HCT116 (cell line): ENCODE measurements at regions not wholly inside any gene's neighbourhood (a gene's known extent, or its start where the extent isn't known, plus 50 kb on each side); places are given as distances from the start of the nearest gene placed in this dataset.

Experiments
- ATAC-seq: fragments of 200-7000 bp; cut with Tn5 transposase; 2 replicates; pipeline ENCODE4 v1.9.1; 2020; ENCODE audit warnings: mild to moderate bottlenecking, moderate library complexity
- BruUV-seq: library from RNA; stranded (reverse); fragments of 400-500 nt; replicated peaks from 2 replicates; lab custom pipeline; 2021; lab: Mats Ljungman, UMichigan
- CTCF ChIA-PET: fragments of 300-600 bp; sonication (Branson Sonifier 250); formaldehyde crosslinking; loops from one replicate; lab custom pipeline; 2021; ENCODE audit warnings: antibody characterized with exemption; lab: Charles Lee
- POLR2A ChIA-PET: fragments of 300-600, 350-600 bp; sonication (Branson Sonifier 250); formaldehyde crosslinking; loops from one replicate; lab custom pipeline; 2021; ENCODE audit warnings: antibody characterized with exemption; lab: Charles Lee
- RAD21 ChIA-PET, 2 experiments: fragments of 300-600 bp; sonication (Branson Sonifier 250); formaldehyde crosslinking; loops; one replicate each; lab custom pipeline; 2023; ENCODE audit warnings: low total read pairs in 2 of 2; ENCODE audit not compliant: uncharacterized antibody in 2 of 2, unreplicated experiment in 2 of 2, low non-redundant PET in 1 of 2; lab: Charles Lee
- DNase-seq: peaks from one replicate; pipeline ENCODE4 v3.0.0-alpha.2; 2010; ENCODE audit warnings: low read depth, low spot score
- H2AFZ ChIP-seq: fragments of 200-600 bp; shearing (Covaris generic), sonication (generic); 2 replicates; pipeline ENCODE4 v1.6.1; 2017; ENCODE audit warnings: low read depth, mixed run types, mixed read lengths, antibody characterized with exemption, low read length; ENCODE audit not compliant: poor library complexity, severe bottlenecking
- H3K27ac ChIP-seq: 2 replicates; pipeline ENCODE4 v1.5.1; 2012; ENCODE audit warnings: low read depth, low read length
- H3K27me3 ChIP-seq: fragments of 200-600 bp; sonication (generic); 2 replicates; pipeline ENCODE4 v1.6.1; 2016; ENCODE audit warnings: mixed run types, low read length, mixed read lengths; ENCODE audit not compliant: insufficient read depth
- H3K36me3 ChIP-seq, 2 experiments: fragments of 200-500 bp in 1 of 2; fragments of 200-600 bp in 1 of 2; sonication (Bioruptor generic) in 1 of 2; sonication (generic) in 1 of 2; 2 replicates each; pipeline versions ENCODE4 v1.5.1 to v1.6.1; 2014 to 2016; ENCODE audit warnings: low read length in 2 of 2, inconsistent platforms in 1 of 2, mixed read lengths in 1 of 2, mixed run types in 1 of 2; ENCODE audit not compliant: insufficient read depth in 2 of 2, control insufficient read depth in 1 of 2
- H3K4me1 ChIP-seq, 2 experiments: fragments of 200-600 bp in 1 of 2; sonication (generic) in 1 of 2; 2 replicates each; pipeline versions ENCODE4 v1.5.1 to v1.6.1; 2012 to 2017; ENCODE audit warnings: low read length in 2 of 2, inconsistent platforms in 1 of 2, mild to moderate bottlenecking in 1 of 2, mixed read lengths in 1 of 2, mixed run types in 1 of 2, moderate library complexity in 1 of 2; ENCODE audit not compliant: insufficient read depth in 2 of 2, control insufficient read depth in 1 of 2
- H3K4me2 ChIP-seq: fragments of 200-600 bp; sonication (generic); 2 replicates; pipeline ENCODE4 v1.6.1; 2017; ENCODE audit warnings: mixed run types, low read length, mixed read lengths
- H3K4me3 ChIP-seq, 2 experiments: fragments of 200-600 bp in 1 of 2; sonication (generic) in 1 of 2; replicated peaks in 1 of 2; 2 replicates each; pipeline ENCODE4 v1.5.1; 2011 to 2016; ENCODE audit warnings: low read length in 2 of 2, control low read depth in 1 of 2, low read depth in 1 of 2, mild to moderate bottlenecking in 1 of 2, mixed read lengths in 1 of 2, mixed run types in 1 of 2
- H3K79me2 ChIP-seq: fragments of 200-600 bp; sonication (generic); 2 replicates; pipeline ENCODE4 v1.6.1; 2017; ENCODE audit warnings: mild to moderate bottlenecking, mixed run types, low read length, moderate library complexity, mixed read lengths; ENCODE audit not compliant: insufficient read depth
- H3K9ac ChIP-seq: fragments of 200-600 bp; sonication (generic); 2 replicates; pipeline ENCODE4 v1.6.1; 2016; ENCODE audit warnings: low read length, mixed read lengths
- H3K9me2 ChIP-seq: fragments of 200-600 bp; sonication (generic), shearing (Covaris generic); 2 replicates; pipeline ENCODE4 v1.6.1; 2017; ENCODE audit warnings: mixed run types, mild to moderate bottlenecking, moderate library complexity; ENCODE audit not compliant: insufficient read depth
- H3K9me3 ChIP-seq, 2 experiments: fragments of 200-500 bp in 1 of 2; fragments of 200-600 bp in 1 of 2; sonication (Bioruptor generic) in 1 of 2; sonication (generic) in 1 of 2; 2 replicates each; pipeline ENCODE4 v1.6.1; 2014 to 2017; ENCODE audit warnings: low read length in 2 of 2, mixed read lengths in 2 of 2, inconsistent platforms in 1 of 2, low read depth in 1 of 2, mild to moderate bottlenecking in 1 of 2, mixed run types in 1 of 2, moderate library complexity in 1 of 2; ENCODE audit not compliant: control insufficient read depth in 1 of 2, insufficient read depth in 1 of 2
- H4K20me1 ChIP-seq: fragments of 200-600 bp; sonication (generic), shearing (Covaris generic); 2 replicates; pipeline ENCODE4 v1.6.1; 2017; ENCODE audit warnings: mixed run types, mild to moderate bottlenecking, moderate library complexity; ENCODE audit not compliant: insufficient read depth
- CBX3 ChIP-seq: IDR thresholded peaks from 2 replicates; pipeline ENCODE4 v1.6.1; 2012; ENCODE audit warnings: low read depth
- CEBPB ChIP-seq: IDR thresholded peaks from 2 replicates; pipeline ENCODE4 v1.6.1; 2012; ENCODE audit warnings: low read depth
- EGR1 ChIP-seq: IDR thresholded peaks from 2 replicates; pipeline ENCODE4 v1.6.1; 2012; ENCODE audit warnings: low read depth
- ELF1 ChIP-seq: IDR thresholded peaks from 2 replicates; pipeline ENCODE4 v1.6.1; 2012; ENCODE audit warnings: low read depth, borderline replicate concordance
- EZH2 ChIP-seq: fragments of 200-600 bp; sonication (generic); IDR thresholded peaks from 2 replicates; pipeline ENCODE4 v1.6.1; 2017; ENCODE audit warnings: antibody characterized with exemption, mixed run types
- FOSL1 ChIP-seq: IDR thresholded peaks from 2 replicates; pipeline ENCODE4 v1.6.1; 2012; ENCODE audit warnings: low read depth
- POLR2A ChIP-seq: IDR thresholded peaks from 2 replicates; pipeline ENCODE4 v1.7.0; 2011; ENCODE audit warnings: borderline replicate concordance; ENCODE audit not compliant: insufficient read depth, insufficient read length; ENCODE audit errors: extremely low read depth
- RAD21 ChIP-seq: IDR thresholded peaks from 2 replicates; pipeline ENCODE4 v1.6.1; 2012; ENCODE audit warnings: low read depth, mild to moderate bottlenecking
- SIN3A ChIP-seq: IDR thresholded peaks from 2 replicates; pipeline ENCODE4 v1.6.1; 2012; ENCODE audit warnings: low read depth
- SP1 ChIP-seq: IDR thresholded peaks from 2 replicates; pipeline ENCODE4 v1.6.1; 2012; ENCODE audit warnings: low read depth
- SRF ChIP-seq: IDR thresholded peaks from 2 replicates; pipeline ENCODE4 v1.6.1; 2012; ENCODE audit warnings: low read depth
- TCF7L2 ChIP-seq: IDR thresholded peaks from 2 replicates; pipeline ENCODE4 v1.7.0; 2011; ENCODE audit warnings: borderline replicate concordance, inconsistent platforms; ENCODE audit not compliant: insufficient read depth, insufficient read length; ENCODE audit errors: extremely low read depth
- YY1 ChIP-seq: IDR thresholded peaks from 2 replicates; pipeline ENCODE4 v1.6.1; 2011; ENCODE audit warnings: low read length, low read depth, moderate library complexity, mild to moderate bottlenecking; ENCODE audit not compliant: insufficient replicate concordance; ENCODE audit errors: extremely low read depth
- ZBTB33 ChIP-seq: IDR thresholded peaks from 2 replicates; pipeline ENCODE4 v1.6.1; 2011; ENCODE audit warnings: mild to moderate bottlenecking, low read length, moderate library complexity; ENCODE audit not compliant: insufficient replicate concordance; ENCODE audit errors: extremely low read depth
- ZFX ChIP-seq: fragments of 450-650 bp; IDR thresholded peaks from 2 replicates; pipeline ENCODE4 v1.6.1; 2017
- ZNF274 ChIP-seq: fragments of 200-500 bp; sonication (Bioruptor generic); IDR thresholded peaks from 2 replicates; pipeline ENCODE4 v1.6.1; 2014; ENCODE audit warnings: mild to moderate bottlenecking, low read depth, low read length, inconsistent platforms
- intact Hi-C: fragments of 100-400 bp; cut with micrococcal nuclease; formaldehyde crosslinking; loops from 2 replicates; pipeline ENCODE4 v1.10.0; 2022
- TF ChIP-seq, protein P1 (sequence below): IDR thresholded peaks from 2 replicates; pipeline ENCODE4 v1.6.1; 2012
- TF ChIP-seq, protein P2 (sequence below), 3 experiments: fragments of 200-600 bp in 1 of 3; sonication (generic) in 1 of 3; IDR thresholded peaks in 2 of 3; conservative IDR thresholded peaks in 1 of 3; 2 replicates each; pipeline ENCODE4 v1.5.1; 2012 to 2017; ENCODE audit warnings: low read depth in 2 of 3, low read length in 2 of 3, antibody characterized with exemption in 1 of 3, borderline replicate concordance in 1 of 3, control low read depth in 1 of 3, mild to moderate bottlenecking in 1 of 3, mixed read lengths in 1 of 3, mixed run types in 1 of 3, moderate library complexity in 1 of 3; ENCODE audit not compliant: insufficient read depth in 1 of 3

DNA sequence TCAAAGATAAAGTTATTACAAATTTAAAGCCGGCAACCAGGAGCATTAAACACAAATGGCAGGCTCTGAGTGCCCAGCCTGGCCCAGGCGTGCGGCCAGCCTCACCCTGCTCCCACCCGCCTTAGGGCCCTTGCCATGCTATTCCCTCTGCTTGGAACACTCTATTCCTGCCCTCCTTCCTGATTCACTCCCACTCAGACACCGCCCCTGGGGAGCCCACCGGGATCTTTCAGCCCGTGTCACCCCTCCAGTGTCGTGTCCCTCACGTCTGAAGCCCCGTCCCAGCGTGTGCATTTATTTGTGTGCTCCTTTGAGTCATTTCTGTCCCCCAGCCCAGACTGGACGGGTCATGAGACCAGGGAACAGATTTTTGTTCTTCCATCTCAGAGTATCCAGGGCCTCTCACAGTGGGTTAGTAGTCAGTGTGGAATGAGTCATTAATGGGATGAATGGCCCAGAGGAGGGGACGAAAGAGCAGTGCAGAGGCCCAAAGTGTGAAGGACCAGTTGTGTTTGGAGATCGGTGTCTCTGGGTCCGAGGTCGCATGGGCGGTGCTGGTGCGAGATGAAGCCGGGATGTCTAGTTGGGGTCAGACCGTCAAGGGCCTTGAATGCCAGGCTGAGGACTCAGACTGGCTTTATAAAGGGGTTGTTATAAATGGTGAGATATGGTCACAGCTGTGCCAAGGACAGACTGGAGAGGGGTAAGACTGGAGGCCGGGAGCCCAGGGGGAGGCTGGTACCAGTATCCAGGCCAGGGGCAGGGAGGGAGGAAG, 58.9 kb upstream of the SLC6A6 start:
- H3K4me1 ChIP-seq, result no peaks in the 10 kb centered on the region
- ATAC-seq (no peak), DNase-seq (no peak)
- no peaks in the 10 kb centered on the region for H3K9me3 ChIP-seq
- BruUV-seq, result no TSS peak
- intact Hi-C loops, result no loop called here
- no peak overlapping the region for H3K27ac ChIP-seq
- H3K79me2 ChIP-seq, result no peaks in the 10 kb centered on the region
- no peak overlapping the region for H3K9ac ChIP-seq
- ChIA-PET RAD21 (no interaction called here), POLR2A (no interaction called here), CTCF (no interaction called here)
- H3K36me3 ChIP-seq, result no peaks in the 10 kb centered on the region
- TF ChIP-seq ZBTB33 (no peak), SRF (no peak), ZNF274 (no peak), POLR2A (no peak), CBX3 (no peak), TCF7L2 (no peak), ELF1 (no peak), SP1 (no peak), YY1 (no peak), SIN3A (no peak), CEBPB (no peak), ZFX (no peak), RAD21 (no peak), FOSL1 (no peak), EGR1 (no peak), EZH2 (no peak)
- TF ChIP-seq, protein P1, sequence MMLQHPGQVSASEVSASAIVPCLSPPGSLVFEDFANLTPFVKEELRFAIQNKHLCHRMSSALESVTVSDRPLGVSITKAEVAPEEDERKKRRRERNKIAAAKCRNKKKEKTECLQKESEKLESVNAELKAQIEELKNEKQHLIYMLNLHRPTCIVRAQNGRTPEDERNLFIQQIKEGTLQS, result no peak
- TF ChIP-seq, protein P2, sequence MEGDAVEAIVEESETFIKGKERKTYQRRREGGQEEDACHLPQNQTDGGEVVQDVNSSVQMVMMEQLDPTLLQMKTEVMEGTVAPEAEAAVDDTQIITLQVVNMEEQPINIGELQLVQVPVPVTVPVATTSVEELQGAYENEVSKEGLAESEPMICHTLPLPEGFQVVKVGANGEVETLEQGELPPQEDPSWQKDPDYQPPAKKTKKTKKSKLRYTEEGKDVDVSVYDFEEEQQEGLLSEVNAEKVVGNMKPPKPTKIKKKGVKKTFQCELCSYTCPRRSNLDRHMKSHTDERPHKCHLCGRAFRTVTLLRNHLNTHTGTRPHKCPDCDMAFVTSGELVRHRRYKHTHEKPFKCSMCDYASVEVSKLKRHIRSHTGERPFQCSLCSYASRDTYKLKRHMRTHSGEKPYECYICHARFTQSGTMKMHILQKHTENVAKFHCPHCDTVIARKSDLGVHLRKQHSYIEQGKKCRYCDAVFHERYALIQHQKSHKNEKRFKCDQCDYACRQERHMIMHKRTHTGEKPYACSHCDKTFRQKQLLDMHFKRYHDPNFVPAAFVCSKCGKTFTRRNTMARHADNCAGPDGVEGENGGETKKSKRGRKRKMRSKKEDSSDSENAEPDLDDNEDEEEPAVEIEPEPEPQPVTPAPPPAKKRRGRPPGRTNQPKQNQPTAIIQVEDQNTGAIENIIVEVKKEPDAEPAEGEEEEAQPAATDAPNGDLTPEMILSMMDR (IDR thresholded peaks at IDR 0.05 in 2 of 3, conservative IDR thresholded peaks at IDR 0.05 in 1 of 3; ENCODE audit: borderline replicate concordance in 1 of 3, insufficient read depth in 1 of 3, low read depth in 2 of 3, low read length in 2 of 3), result no peak
- H3K9me2 ChIP-seq, result no peaks in the 10 kb centered on the region
- H3K4me3 ChIP-seq, result no peak overlapping the region
- H4K20me1 ChIP-seq, result no peaks in the 10 kb centered on the region
- H2AFZ ChIP-seq, result no peak overlapping the region
- no peak overlapping the region for H3K4me2 ChIP-seq
- H3K27me3 ChIP-seq, result no peaks in the 10 kb centered on the region
